ENCODE measurements at regions not wholly inside any gene's neighbourhood (a gene's known extent, or its start where the extent isn't known, plus 50 kb on each side); places are given as distances from the start of the nearest gene placed in this dataset.

GRCh38 chr6:134757911-134758361 is 192.0 kb downstream of the ALDH8A1 start:
- TF ChIP-seq POLR2AphosphoS5 (IDR thresholded peaks at IDR 0.05; ENCODE audit: low read depth) (no peak), GABPA (IDR thresholded peaks at IDR 0.05; ENCODE audit: low read depth) (no peak), CTCF (IDR thresholded peaks at IDR 0.05; ENCODE audit: insufficient read depth, low read length) (no peak), SPI1 (IDR thresholded peaks at IDR 0.05; ENCODE audit: borderline replicate concordance, low read depth) (no peak), REST (IDR thresholded peaks at IDR 0.05; ENCODE audit: insufficient replicate concordance, low read depth) (no peak)
- no peak for DNase-seq (ENCODE audit: low read depth in 1 of 2, low spot score in 1 of 2)
- Histone ChIP-seq H3K27me3 (ENCODE audit: insufficient read depth, poor library complexity, severe bottlenecking) (no peaks in the 10 kb centered on the region), H3K4me3 (replicated peaks; ENCODE audit: insufficient read depth, low read length) (no peak overlapping the region), H3K27ac (replicated peaks) (no peak overlapping the region)

GRCh38 chr6:134756374-134757025 is 193.4 kb downstream of the ALDH8A1 start:
- no peak for DNase-seq (ENCODE audit: low read depth in 1 of 2, low spot score in 1 of 2)
- TF ChIP-seq GABPA (IDR thresholded peaks at IDR 0.05; ENCODE audit: low read depth) (no peak), REST (IDR thresholded peaks at IDR 0.05; ENCODE audit: insufficient replicate concordance, low read depth) (no peak), CTCF (IDR thresholded peaks at IDR 0.05; ENCODE audit: insufficient read depth, low read length) (no peak), SPI1 (IDR thresholded peaks at IDR 0.05; ENCODE audit: borderline replicate concordance, low read depth) (no peak), POLR2AphosphoS5 (IDR thresholded peaks at IDR 0.05; ENCODE audit: low read depth) (no peak)

GRCh38 chr6:134754013-134754690 is 195.7 kb downstream of the ALDH8A1 start:
- Histone ChIP-seq H3K4me3 (replicated peaks; ENCODE audit: insufficient read depth, low read length) (no peak overlapping the region), H3K27ac (replicated peaks) (no peak overlapping the region), H3K27me3 (ENCODE audit: insufficient read depth, poor library complexity, severe bottlenecking) (peaks cover 2% of the 10 kb centered on the region)
- TF ChIP-seq SPI1 (IDR thresholded peaks at IDR 0.05; ENCODE audit: borderline replicate concordance, low read depth) (no peak), REST (IDR thresholded peaks at IDR 0.05; ENCODE audit: insufficient replicate concordance, low read depth) (no peak), CTCF (IDR thresholded peaks at IDR 0.05; ENCODE audit: insufficient read depth, low read length) (no peak), POLR2AphosphoS5 (IDR thresholded peaks at IDR 0.05; ENCODE audit: low read depth) (no peak), GABPA (IDR thresholded peaks at IDR 0.05; ENCODE audit: low read depth) (no peak)
- no peak for DNase-seq (ENCODE audit: low read depth in 1 of 2, low spot score in 1 of 2)

More at GRCh38 chr6:134756374-134757025, 193.4 kb downstream of the ALDH8A1 start:
- Histone ChIP-seq H3K4me3 (replicated peaks; ENCODE audit: insufficient read depth, low read length) (no peak overlapping the region), H3K27ac (replicated peaks) (no peak overlapping the region), H3K27me3 (ENCODE audit: insufficient read depth, poor library complexity, severe bottlenecking) (peaks cover 2% of the 10 kb centered on the region)

Measured in HL-60 (cell line).